MM.1S (cell line): ENCODE measurements at regions not wholly inside any gene's neighbourhood (a gene's known extent, or its start where the extent isn't known, plus 50 kb on each side); places are given as distances from the start of the nearest gene placed in this dataset.

ENCODE experiments used
- CTCF ChIP-seq: fragments of 300-600 bp; sonication (generic); IDR thresholded peaks from 2 replicates; pipeline ENCODE4 v1.5.1; 2016; ENCODE audit warnings: antibody characterized with exemption, low read length, mixed read lengths
- EZH2 ChIP-seq: fragments of 300-600 bp; sonication (generic); optimal IDR thresholded peaks from 2 replicates; pipeline ENCODE3; 2017; ENCODE audit warnings: low read depth, mild to moderate bottlenecking, antibody characterized with exemption, low read length, mixed read lengths

GRCh38 chr10:3333426-3333825 lies 160.8 kb upstream of the PITRM1 start:
- no peak for TF ChIP-seq CTCF
- TF ChIP-seq EZH2 = no peak
